ENCODE measurements at regions not wholly inside any gene's neighbourhood (a gene's known extent, or its start where the extent isn't known, plus 50 kb on each side); places are given as distances from the start of the nearest gene placed in this dataset.

DNA sequence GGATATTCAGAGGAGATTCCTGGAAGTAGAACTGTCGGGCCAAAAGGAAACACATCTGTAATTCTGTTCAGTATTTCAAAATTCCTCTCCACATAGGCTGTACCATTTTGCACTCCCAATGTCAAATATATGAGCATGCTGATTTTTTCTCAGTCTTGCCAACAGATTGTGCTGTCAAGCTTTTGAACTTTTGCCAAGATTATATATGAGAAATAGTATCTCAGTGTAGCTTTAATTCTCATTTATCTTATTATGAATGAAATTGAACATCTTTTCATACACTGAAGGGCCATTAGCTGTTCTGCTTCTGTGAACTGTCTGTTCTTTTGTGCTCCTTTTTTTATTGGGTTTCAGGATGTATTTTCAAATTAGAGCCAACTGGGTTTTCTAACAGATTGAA, 907.1 kb downstream of the MAT2B start:
- TF ChIP-seq EZH2 (IDR thresholded peaks at IDR 0.05) (no peak), POLR2AphosphoS5 (IDR thresholded peaks at IDR 0.05; ENCODE audit: borderline replicate concordance, low read depth, low read length) (no peak), FOXP2 (optimal IDR thresholded peaks at IDR 0.05; ENCODE audit: control extremely low read depth, extremely low read length, insufficient read depth) (no peak)
